ENCODE measurements at regions not wholly inside any gene's neighbourhood (a gene's known extent, or its start where the extent isn't known, plus 50 kb on each side); places are given as distances from the start of the nearest gene placed in this dataset.
"Not testable (repeated sequence)": the region's sequence is repeated elsewhere in the genome, so short reads cannot be mapped to it uniquely, and the experiment has no call there.

GRCh38 chr21:9763807-9764206, 757.6 kb upstream of the TPTE start:
- H3K9me3 ChIP-seq (ENCODE audit: control insufficient read depth in 1 of 2, insufficient read depth in 1 of 2, low read depth in 1 of 2, low read length in 2 of 2) = peaks cover 69 to 73% of the 10 kb centered on the region in 2 experiments
- CTCF ChIA-PET = no interaction called here
- no peaks in the 10 kb centered on the region for H4K20me1 ChIP-seq (ENCODE audit: insufficient read depth)
- H3K27ac ChIP-seq (ENCODE audit: low read depth, low read length) = no peak overlapping the region
- H3K36me3 ChIP-seq (ENCODE audit: control insufficient read depth in 1 of 2, insufficient read depth in 2 of 2, low read length in 2 of 2) = no peaks in the 10 kb centered on the region
- no peak overlapping the region for H3K4me3 ChIP-seq (replicated peaks in 1 of 2; ENCODE audit: low read depth in 1 of 2, low read length in 2 of 2)
- H3K79me2 ChIP-seq (ENCODE audit: insufficient read depth, low read length) = no peaks in the 10 kb centered on the region
- DNase-seq (ENCODE audit: low read depth, low spot score) = no peak
- RAD21 ChIA-PET (ENCODE audit: low non-redundant PET in 1 of 2, low total read pairs in 2 of 2, uncharacterized antibody in 2 of 2, unreplicated experiment in 2 of 2) = no interaction called here
- BruUV-seq (replicated peaks) = no TSS peak
- H3K4me2 ChIP-seq (ENCODE audit: low read length) = no peak overlapping the region
- H3K4me1 ChIP-seq (ENCODE audit: control insufficient read depth in 1 of 2, insufficient read depth in 2 of 2, low read length in 2 of 2) = no peaks in the 10 kb centered on the region
- intact Hi-C loops (cut with micrococcal nuclease) = no loop called here
- H3K9ac ChIP-seq (ENCODE audit: low read length) = no peak overlapping the region
- no peak for ATAC-seq
- no peaks in the 10 kb centered on the region for H3K27me3 ChIP-seq (ENCODE audit: insufficient read depth, low read length)
- POLR2A ChIA-PET = no interaction called here
- TF ChIP-seq, protein P1, sequence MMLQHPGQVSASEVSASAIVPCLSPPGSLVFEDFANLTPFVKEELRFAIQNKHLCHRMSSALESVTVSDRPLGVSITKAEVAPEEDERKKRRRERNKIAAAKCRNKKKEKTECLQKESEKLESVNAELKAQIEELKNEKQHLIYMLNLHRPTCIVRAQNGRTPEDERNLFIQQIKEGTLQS (IDR thresholded peaks at IDR 0.05) = no peak
- no peak for TF ChIP-seq RAD21 (IDR thresholded peaks at IDR 0.05; ENCODE audit: low read depth)
- no peak for TF ChIP-seq JUND (IDR thresholded peaks at IDR 0.05)
- TF ChIP-seq REST (IDR thresholded peaks at IDR 0.05; ENCODE audit: low read depth) = no peak
- TF ChIP-seq EGR1 (IDR thresholded peaks at IDR 0.05; ENCODE audit: low read depth) = no peak
- TF ChIP-seq, protein P2, sequence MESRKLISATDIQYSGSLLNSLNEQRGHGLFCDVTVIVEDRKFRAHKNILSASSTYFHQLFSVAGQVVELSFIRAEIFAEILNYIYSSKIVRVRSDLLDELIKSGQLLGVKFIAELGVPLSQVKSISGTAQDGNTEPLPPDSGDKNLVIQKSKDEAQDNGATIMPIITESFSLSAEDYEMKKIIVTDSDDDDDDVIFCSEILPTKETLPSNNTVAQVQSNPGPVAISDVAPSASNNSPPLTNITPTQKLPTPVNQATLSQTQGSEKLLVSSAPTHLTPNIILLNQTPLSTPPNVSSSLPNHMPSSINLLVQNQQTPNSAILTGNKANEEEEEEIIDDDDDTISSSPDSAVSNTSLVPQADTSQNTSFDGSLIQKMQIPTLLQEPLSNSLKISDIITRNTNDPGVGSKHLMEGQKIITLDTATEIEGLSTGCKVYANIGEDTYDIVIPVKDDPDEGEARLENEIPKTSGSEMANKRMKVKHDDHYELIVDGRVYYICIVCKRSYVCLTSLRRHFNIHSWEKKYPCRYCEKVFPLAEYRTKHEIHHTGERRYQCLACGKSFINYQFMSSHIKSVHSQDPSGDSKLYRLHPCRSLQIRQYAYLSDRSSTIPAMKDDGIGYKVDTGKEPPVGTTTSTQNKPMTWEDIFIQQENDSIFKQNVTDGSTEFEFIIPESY (IDR thresholded peaks at IDR 0.05; ENCODE audit: extremely low read depth, insufficient replicate concordance, low read length) = no peak
- TF ChIP-seq FOSL1 (IDR thresholded peaks at IDR 0.05; ENCODE audit: low read depth) = no peak
- no peak for TF ChIP-seq POLR2A (IDR thresholded peaks at IDR 0.05; ENCODE audit: borderline replicate concordance, extremely low read depth, insufficient read depth, insufficient read length)
- no peak overlapping the region for H2AFZ ChIP-seq (ENCODE audit: low read depth, low read length, poor library complexity, severe bottlenecking)
- no peaks in the 10 kb centered on the region for H3K9me2 ChIP-seq (ENCODE audit: insufficient read depth)

GRCh38 chr21:9764294-9764693, 757.1 kb upstream of the TPTE start:
- RAD21 ChIA-PET (ENCODE audit: low non-redundant PET in 1 of 2, low total read pairs in 2 of 2, uncharacterized antibody in 2 of 2, unreplicated experiment in 2 of 2); H3K4me3 ChIP-seq (replicated peaks in 1 of 2; ENCODE audit: low read depth in 1 of 2, low read length in 2 of 2); H4K20me1 ChIP-seq (ENCODE audit: insufficient read depth); DNase-seq (ENCODE audit: low read depth, low spot score); intact Hi-C loops (cut with micrococcal nuclease); H3K4me1 ChIP-seq (ENCODE audit: control insufficient read depth in 1 of 2, insufficient read depth in 2 of 2, low read length in 2 of 2); H2AFZ ChIP-seq (ENCODE audit: low read depth, low read length, poor library complexity, severe bottlenecking); H3K36me3 ChIP-seq (ENCODE audit: control insufficient read depth in 1 of 2, insufficient read depth in 2 of 2, low read length in 2 of 2); BruUV-seq (replicated peaks); H3K79me2 ChIP-seq (ENCODE audit: insufficient read depth, low read length); H3K4me2 ChIP-seq (ENCODE audit: low read length); ATAC-seq; H3K27me3 ChIP-seq (ENCODE audit: insufficient read depth, low read length); H3K27ac ChIP-seq (ENCODE audit: low read depth, low read length); CTCF ChIA-PET; H3K9ac ChIP-seq (ENCODE audit: low read length); POLR2A ChIA-PET; H3K9me2 ChIP-seq (ENCODE audit: insufficient read depth): not testable (repeated sequence)
- peaks cover 65 to 68% of the 10 kb centered on the region in 2 experiments for H3K9me3 ChIP-seq (ENCODE audit: control insufficient read depth in 1 of 2, insufficient read depth in 1 of 2, low read depth in 1 of 2, low read length in 2 of 2)

- BruUV-seq (replicated peaks); ATAC-seq; H3K27me3 ChIP-seq (ENCODE audit: insufficient read depth, low read length); H3K79me2 ChIP-seq (ENCODE audit: insufficient read depth, low read length); H3K9ac ChIP-seq (ENCODE audit: low read length); CTCF ChIA-PET; intact Hi-C loops (cut with micrococcal nuclease); RAD21 ChIA-PET (ENCODE audit: low non-redundant PET in 1 of 2, low total read pairs in 2 of 2, uncharacterized antibody in 2 of 2, unreplicated experiment in 2 of 2); DNase-seq (ENCODE audit: low read depth, low spot score); H3K27ac ChIP-seq (ENCODE audit: low read depth, low read length); H3K4me1 ChIP-seq (ENCODE audit: control insufficient read depth in 1 of 2, insufficient read depth in 2 of 2, low read length in 2 of 2); H3K4me3 ChIP-seq (replicated peaks in 1 of 2; ENCODE audit: low read depth in 1 of 2, low read length in 2 of 2); H2AFZ ChIP-seq (ENCODE audit: low read depth, low read length, poor library complexity, severe bottlenecking); H4K20me1 ChIP-seq (ENCODE audit: insufficient read depth); H3K36me3 ChIP-seq (ENCODE audit: control insufficient read depth in 1 of 2, insufficient read depth in 2 of 2, low read length in 2 of 2); H3K9me2 ChIP-seq (ENCODE audit: insufficient read depth); H3K4me2 ChIP-seq (ENCODE audit: low read length); POLR2A ChIA-PET: not testable (repeated sequence)
- H3K9me3 ChIP-seq (ENCODE audit: control insufficient read depth in 1 of 2, insufficient read depth in 1 of 2, low read depth in 1 of 2, low read length in 2 of 2) = peaks cover 56 to 62% of the 10 kb centered on the region in 2 experiments
Measured at GRCh38 chr21:9765538-9765937, 755.8 kb upstream of the TPTE start.

Measured in HCT116 (cell line).